DMS79 (cell line): ENCODE measurements at regions not wholly inside any gene's neighbourhood (a gene's known extent, or its start where the extent isn't known, plus 50 kb on each side); places are given as distances from the start of the nearest gene placed in this dataset.
"Not testable (repeated sequence)": the region's sequence is repeated elsewhere in the genome, so short reads cannot be mapped to it uniquely, and the experiment has no call there.

Experiments used
- DNase-seq: peaks from one replicate; lab custom pipeline; 2025; lab: John Stamatoyannopoulos, UW

DNA sequence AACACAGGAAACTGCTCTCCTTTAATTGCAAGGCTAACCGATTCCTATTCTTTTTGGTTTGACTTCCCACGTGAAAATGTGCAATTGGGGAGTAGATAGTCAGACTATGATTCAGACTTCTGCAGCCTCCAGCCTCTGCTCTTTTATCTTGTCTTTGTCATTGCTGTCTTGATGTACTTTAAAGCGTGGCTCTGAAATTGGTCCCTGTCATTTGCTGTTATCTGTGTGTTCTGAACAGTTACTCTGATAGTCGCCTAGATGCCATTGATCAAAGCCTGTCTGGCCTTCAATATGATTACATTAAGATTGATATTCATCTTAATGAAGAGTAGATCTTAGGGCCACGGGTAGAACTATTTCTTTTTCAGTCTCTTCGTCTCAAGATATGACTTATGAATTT is 799.2 kb downstream of the REEP3 start:
- DNase-seq, result no peak

DNA sequence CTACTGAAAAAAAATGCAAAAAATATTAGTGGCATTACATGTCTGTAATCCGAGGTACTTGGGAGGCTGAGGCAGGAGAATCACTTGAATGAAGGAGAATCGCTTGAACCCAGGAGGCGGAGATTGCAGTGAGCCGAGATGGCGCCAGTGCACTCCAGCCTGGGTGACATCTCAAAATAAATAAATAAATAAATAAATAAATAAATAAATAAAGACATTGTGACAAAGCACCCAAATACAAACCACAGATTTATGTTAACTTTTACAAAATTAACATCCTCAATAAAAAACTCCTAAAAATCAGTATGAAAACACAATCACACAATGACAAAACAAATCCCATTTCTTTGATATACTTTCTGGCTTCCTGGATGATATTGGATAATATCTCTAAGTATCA is 808.3 kb downstream of the REEP3 start:
- DNase-seq, result no peak

DNA sequence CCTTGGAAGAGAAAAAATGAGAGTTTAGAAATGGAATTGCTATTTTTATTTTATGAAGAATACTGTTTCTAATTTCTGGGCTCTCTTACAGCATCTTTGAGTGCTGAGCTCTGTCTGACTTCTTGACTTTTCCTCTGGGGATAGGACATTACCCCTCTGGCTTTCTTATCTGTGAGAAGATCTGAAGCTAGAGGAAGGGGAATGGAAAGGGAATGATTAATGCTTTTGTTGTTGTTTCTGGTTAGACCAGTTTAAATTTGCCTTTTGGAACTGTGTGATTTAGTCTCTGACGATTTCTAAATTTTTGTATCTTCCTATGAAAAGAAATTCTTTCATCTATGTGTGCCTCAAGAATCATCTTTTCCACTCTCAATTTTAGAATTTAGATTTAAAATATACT is 811.4 kb downstream of the REEP3 start:
- no peak for DNase-seq

DNA sequence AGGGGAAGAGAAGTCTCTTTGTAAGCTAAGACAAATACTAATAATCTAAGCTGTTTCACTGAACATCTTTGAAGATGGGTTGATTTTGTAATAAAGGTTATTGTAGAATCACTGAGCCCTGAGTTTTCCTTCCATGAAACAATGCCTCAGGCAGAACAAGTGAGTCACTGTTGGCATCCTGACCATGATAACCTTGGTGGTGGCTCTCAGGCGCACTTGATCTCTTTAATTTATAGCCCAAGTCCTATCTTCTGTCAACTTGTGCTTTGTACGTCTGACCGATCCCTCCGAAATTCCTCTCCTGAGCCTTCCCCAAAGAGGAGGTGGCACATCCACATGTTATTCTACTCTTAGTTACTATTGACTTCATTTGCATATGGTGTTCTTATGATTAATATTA is 812.9 kb downstream of the REEP3 start:
- DNase-seq, result no peak

DNA sequence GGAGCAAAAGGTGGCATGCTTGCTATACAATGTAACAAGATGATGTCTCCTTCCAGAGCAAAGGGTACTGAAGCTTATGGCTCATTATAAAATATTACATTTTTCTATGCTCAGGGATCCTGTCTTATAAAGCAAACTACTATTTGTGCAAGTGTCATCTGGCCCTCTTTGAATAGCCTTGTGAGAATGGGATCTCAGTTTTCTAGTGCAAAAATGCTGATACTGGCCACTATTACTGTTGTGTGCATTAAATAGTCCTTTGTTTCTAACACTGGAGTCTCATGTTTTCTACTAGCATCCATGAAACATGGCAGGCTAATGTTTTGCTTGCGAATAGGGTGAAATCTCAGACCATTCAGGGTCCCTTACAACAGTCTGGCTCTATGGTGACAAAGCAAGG is 823.0 kb downstream of the REEP3 start:
- no peak for DNase-seq

DNA sequence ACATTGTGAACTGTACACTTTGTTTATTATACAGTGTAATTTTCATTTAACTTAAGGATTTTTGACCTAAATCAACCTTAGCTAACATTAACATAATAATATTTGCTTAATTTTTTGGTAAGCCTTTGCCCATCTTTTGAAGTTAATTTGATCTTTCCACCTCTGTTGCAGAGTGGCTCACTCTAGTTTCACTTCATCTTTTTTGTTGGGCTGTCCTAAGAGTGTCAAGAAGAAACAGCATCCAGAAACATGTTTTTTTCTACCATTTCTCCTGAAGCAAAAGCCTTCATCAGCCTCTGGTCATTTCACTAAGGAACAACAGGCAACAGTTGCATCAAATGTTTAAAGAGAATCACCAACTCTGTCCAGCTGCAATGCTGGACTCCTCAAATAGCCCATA is 824.7 kb downstream of the REEP3 start:
- DNase-seq, result no peak

DNA sequence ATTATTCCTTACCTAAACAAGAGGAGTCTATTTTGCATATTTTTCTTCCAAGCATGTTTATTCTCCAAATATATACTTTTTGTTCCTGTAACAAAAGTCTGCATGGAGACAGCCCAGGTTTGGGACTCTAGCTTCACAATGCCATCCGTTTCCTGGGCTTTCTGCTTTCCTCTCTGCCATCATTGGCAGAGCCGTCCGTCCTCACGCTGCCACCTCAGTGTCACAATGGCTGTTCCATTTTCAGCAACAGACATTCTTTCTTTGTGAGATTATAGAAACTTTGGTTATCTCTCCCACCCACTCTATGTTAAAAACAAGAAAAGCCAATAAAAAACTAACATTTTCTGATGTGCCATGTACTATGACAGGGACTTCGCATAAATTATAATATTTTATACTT is 825.2 kb downstream of the REEP3 start:
- no peak for DNase-seq

DNA sequence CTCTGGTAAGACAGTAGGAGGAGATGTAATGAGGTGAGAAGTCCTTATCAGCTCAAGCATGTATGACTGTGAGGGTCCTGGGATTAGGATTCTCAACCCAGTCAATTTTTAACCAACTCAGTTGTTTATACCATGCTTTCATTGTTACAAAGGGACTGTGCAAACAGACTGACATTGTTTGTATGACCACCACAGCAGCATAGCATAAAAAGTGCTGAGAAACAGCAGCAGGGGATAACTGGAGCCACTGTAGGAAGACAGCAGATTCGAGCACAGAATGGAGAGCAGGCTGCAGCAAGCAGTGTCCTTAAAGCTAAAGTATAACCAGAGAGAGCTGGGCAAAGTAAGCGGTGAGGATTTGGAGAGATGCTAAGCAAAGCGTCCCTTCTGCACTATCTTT is 829.5 kb downstream of the REEP3 start:
- DNase-seq, result no peak

DNA sequence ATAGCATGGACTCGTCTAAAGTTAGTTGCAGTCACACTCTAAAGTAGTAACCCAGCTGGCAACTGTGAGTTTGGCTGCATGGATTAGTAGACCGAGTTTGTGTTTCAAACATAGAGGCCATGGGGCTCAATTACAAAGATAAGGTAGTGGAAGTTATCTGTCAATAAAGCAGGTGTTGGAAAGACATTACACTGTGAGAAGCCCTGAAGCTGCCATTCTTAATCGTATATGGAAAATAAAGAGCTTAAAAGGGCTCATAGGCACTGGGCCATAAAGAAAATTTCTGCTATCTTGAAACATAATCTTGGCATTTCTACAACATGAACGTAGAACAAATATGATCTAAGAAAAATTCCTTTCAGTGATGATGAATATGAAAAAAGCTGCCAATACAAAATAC is 837.7 kb downstream of the REEP3 start:
- DNase-seq, result no peak

DNA sequence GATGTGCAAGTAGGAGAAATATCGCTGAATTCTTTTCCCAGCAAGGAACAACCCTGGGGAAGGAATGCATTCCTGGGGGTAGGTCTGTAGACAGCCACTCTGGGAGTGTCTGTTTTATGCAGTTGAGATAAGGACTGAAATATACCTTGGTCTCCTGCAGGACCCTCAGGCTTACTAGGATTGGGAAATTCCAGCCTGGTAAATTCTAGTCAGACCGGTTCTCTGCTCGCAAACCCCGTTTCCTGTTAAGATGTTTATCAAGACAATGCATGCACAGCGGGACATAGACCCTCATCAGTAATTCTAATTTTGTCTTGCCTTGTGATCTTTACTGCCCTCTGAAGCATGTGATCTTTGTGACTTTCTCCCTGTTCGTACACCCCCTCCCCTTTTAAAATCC is 839.0 kb downstream of the REEP3 start:
- not testable (repeated sequence) for DNase-seq

DNA sequence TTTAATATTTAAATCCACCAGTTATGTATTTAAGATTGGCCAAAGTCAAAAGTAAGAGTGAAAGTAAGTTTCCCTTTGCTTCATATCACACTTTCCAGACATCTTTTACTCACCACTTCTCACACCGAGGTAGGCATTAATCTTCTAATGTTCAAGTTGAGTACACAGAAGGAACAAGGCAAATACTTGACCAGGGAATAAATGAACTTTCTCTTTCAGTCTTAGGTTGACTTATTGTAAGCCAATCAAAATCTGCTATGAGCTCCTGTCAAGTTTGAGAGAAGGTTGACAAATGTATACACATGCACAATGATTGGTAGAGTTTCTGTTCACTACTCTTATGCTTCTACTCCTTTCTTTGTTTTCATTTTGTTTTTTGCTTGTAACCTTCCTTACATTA is 842.5 kb downstream of the REEP3 start:
- no peak for DNase-seq

DNA sequence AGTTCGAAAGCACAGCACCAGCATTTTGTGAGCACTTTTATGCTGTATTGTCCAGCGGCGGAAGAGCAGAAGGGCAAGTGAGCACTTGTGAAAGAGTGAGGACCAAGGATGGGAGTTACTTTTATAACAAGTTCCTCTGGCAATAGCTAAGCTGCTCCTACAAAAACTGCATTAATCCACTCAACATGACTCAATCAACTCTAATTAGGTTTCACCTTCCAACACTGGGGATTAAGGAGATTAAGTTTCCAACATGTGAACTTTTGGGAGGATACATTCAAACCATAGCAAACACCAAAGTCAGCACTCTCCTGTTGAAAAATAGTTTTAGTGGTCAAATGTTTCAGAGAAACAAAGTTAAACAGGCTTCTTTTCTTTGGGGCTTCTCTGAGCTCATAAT is 844.5 kb downstream of the REEP3 start:
- DNase-seq, result no peak

DNA sequence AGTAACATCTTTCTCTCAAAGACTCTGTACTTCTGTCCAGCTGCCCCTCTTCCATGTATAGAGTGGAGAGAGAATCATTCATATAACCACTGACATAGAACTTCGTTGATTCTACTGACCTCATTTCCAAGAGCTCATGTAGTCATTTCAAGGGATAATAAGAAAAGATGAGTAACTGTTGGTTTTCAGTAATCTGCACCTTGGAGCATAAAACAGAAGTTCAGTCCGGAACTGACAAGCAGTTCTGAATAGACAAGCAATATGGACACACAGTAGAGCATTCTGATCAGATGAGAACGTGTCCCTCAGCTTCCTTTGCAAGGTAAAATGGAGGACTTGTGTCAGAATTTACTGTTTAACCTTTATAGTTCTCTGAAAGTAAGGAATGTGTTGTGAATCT is 847.1 kb downstream of the REEP3 start:
- no peak for DNase-seq

DNA sequence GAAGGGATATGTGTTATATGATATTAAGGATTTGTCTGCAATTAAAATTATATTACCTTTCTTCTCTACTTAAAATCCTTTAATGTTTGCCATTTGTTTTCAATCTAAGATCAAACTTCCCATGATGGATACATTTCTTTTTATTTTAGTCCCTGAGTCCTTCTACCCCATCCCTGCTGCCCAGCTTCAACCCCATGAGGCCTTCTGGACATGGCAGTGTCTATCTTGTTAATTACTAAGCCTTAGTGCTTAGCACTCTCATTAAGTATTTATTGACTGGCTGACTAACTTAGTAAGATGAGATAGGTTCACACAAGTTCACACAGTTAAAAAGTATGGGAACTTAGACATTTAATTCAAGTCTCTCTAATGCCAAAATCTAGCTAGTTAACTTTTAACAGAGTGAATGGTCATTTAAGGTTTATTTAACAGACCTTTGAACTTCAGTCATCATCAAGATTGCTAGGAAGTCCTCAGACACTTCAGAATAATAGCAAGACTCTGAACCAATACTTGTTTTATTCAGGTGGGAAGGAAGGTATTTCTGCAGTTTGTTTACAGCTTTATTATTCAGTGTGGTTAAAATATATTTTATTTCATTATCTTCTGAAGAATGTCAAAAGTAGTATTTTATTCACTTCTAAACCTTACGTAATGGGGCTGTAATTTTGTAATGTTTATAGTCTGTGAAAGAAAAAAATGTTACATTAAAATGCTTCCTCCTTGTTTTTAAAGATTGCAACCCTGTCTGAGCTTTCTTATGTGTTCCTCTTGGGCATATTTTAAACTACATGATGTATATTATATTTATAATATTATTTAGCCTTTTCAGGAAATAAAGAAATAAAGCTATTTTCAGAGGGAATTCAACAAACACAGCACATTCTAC is 848.9 kb downstream of the REEP3 start:
- no peak for DNase-seq

DNA sequence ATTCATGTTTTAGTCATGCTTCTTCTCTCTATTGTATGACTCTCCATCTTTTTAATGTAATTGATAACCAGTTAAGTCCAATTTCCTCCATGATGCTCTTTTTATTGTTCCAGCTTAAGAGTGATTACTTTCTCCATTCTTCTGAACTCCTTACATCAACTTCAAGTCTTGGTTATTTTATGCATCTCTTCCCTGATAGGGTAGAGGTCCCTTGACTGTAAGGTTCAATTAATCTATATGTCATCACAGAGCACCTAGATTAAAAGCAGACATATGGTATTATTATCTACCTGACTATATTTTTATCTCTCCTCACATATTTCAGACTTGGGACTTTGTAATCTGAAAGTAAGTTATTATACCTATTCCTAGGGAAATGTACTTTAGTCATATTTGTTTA is 853.1 kb downstream of the REEP3 start:
- DNase-seq, result no peak

DNA sequence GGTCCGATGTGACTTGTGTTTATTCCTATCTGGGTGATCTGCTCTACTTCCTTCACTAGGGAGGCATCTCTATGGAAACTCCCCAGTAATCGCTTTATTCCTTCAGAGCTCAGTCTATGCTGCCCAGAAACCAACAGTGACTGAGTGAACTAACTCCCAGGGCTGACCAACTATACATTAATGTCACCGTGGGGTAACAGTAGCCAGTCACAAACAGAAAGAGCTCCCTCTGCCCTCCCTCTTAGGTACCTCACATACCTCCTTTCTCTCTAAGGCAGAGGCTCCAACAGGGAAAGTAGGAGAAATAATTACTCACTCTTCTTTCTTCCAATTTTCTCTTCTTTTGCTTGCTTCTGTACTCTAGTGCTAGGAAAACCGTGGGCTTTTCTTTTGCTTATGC is 855.0 kb downstream of the REEP3 start:
- DNase-seq, result no peak

DNA sequence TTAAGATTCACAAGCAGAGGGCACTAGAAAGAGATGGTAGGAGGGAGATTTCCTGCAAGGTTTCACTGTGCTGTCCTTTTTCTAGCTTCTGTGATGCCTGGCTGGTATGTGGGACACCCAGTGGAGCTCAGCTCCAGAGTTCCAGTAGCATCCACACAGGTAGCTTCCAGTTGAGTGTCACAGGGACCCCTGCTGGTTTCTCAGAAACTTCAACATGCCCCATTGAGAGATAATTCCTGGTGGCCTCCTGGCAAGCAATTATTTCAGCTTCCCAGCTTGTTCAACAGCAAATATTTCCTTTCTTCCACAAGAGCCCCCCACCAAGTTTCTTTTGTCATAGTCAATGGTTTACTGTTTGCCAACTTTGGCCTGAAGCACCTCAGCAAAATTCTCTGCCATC is 858.7 kb downstream of the REEP3 start:
- no peak for DNase-seq

DNA sequence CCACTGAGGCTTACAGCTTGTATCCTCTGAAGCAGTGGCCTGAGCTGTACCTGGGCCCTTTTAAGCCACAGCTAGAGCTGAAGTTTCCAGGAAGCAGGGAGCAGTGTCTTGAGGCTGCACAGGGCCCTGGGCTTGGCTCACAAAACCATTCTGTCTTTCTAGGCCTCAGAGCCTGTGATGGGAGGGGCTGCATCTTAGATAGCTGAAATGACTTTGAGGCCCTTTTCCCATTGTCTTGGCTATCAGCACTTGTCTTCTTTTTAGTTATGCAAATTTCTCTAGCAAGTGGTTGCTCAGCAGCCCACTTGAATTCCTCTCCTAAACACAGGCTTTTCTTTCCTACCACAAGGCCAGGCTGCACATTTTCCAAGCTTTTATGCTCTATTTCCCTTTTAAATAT is 864.2 kb downstream of the REEP3 start:
- DNase-seq, result no peak

DNA sequence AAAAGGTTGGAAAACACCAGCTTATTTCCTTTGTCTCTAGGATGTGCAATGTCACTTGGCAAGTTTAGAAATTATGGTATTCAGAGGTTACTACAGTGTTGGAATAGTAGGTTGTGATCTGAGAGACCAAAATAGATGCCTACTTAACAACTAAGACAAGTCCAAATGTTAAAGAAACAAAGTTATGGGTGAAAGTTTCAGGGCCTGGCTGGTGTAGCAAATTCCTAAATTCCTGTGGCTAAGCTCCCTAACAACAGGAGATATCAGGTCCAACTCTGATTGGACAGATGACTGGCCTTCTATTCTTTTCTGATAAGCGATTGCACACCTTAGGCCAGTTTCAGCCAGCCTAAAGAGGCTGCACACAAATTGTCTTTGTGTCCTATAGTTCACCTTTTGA is 873.5 kb downstream of the REEP3 start:
- DNase-seq, result no peak

DNA sequence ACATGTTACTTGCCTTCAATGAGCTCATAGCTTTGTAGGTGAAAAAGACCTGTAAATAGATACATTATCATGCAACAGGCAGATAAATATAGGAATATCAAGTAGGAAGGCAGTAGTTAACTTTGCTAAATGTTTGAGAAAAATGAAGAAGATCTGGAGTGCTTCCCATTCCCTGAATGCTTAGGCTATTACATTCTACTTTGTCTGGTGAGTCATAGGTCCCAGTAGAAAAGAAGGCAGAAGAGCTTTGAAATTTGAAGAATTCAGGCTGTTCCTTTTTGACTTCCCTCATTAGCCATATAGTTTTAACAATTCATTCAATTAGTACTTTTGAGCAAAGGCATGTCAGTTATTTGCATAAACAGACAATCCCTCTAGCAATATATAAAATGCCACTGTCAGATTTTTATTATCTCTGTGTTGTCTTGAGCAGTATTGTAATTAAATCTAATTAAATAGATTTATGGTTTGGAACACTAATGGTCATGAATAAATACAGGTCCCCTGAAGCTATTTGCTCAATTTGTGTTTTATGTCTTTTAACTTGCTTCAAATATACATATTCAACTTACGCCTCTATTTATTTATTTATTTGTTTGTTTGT is 875.0 kb downstream of the REEP3 start:
- DNase-seq, result no peak

DNA sequence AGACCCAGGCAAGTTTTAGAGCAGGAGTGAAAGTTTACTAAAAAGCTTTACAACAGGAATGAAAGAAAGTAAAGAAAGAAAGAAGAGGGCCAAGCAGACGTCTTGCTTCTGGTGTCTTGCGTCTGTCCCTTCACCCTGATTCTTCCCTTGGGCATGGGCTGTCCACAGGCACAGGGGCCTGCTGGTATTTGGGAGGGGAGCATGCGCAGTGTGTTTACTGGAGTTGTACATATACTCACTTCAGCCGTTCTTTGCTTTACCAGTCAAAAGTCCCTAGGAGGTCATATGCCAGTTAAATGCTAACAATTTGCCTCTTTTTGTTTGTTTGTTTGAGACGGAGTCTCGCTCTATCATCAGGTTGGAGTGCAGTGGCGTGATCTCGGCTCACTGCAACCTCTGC is 875.9 kb downstream of the REEP3 start:
- no peak for DNase-seq

DNA sequence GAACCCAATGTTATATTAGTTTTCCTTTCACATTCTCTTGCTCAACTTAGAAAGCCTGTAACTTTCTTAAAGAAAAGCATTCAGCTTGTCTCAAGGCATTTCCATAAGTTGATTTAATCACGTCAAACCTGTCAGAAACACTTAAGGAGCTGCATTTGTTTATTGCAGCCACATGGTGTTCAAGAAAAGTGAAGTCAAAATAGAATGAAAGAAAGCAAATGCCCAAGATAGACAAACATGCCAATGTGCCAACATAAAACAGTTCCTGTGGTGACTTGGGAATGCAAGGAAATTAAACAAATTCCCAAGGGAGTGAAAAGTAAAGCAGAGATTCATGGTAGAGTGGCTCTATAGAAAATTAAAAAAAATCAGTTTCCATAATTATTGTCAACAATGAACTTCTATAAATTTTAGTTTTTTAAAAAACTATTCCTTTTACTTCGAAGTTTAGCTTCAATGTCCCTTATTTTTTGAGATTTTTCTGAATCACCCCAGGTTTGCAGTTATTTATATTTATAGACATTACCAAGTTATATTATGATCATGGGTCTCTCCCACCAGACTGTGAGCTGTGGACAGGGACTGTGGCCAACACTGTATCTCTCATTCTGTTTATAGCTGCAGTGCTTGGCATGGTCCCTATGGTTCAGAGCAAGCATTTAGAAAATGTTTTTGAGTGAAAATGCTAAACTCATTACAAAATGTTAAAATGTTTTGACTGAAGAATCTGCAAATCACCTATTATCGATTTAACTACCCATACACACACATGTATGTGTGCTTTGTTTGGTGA is 887.4 kb downstream of the REEP3 start:
- no peak for DNase-seq

DNA sequence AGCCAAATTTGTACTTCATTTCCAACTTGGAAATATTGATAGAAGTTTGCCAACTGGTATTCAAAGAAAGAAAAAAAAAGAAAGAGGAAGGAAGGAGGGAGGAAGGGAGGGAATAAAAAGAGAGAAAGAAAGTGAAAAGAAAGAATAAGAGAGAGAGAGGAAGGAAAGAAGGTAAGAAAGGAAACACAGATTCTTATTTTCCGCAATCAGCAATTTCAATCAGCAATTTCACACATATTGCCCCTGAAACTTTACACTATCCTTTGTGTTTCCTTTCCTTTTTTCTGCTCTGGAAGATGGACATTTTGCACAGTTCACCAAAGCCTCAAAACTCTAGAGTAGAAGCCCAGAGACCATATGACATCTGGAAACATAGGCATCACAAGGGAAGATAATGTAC is 888.1 kb downstream of the REEP3 start:
- no peak for DNase-seq
